GM13977 (cell line): ENCODE measurements at regions not wholly inside any gene's neighbourhood (a gene's known extent, or its start where the extent isn't known, plus 50 kb on each side); places are given as distances from the start of the nearest gene placed in this dataset.

ENCODE experiments used
- DNase-seq: peaks from one replicate; pipeline ENCODE4 v3.0.0; 2012; ENCODE audit warnings: low spot score
- CTCF ChIP-seq: IDR thresholded peaks from 2 replicates; pipeline ENCODE4 v1.5.1; 2012; ENCODE audit warnings: mild to moderate bottlenecking, control low read depth; ENCODE audit not compliant: insufficient read depth; ENCODE audit errors: extremely low read depth, missing control alignments
- in situ Hi-C: fragments of 300-500 bp; cut with MboI; formaldehyde crosslinking; loops from one replicate; pipeline ENCODE4 v1.12.0; 2022; ENCODE audit warnings: low sequenced_read_pairs, low pct_unique_long_range_greater_than_20kb, mixed read lengths, inconsistent platforms; ENCODE audit not compliant: unreplicated experiment

- in situ Hi-C loops: no loop called here
- no peak for DNase-seq
- no peak for TF ChIP-seq CTCF
These were observed 140.6 kb downstream of the VAPA start for GRCh38 chr18:10054366-10054765.

GRCh38 chr18:10055125-10055750, 141.4 kb downstream of the VAPA start:
- no peak for TF ChIP-seq CTCF
- no peak for DNase-seq
- in situ Hi-C loops: no loop called here

- in situ Hi-C loops: no loop called here
- DNase-seq: no peak
- no peak for TF ChIP-seq CTCF
These were observed 142.7 kb downstream of the VAPA start for GRCh38 chr18:10056506-10056905.

GRCh38 chr18:10057401-10057893, 143.6 kb downstream of the VAPA start:
- in situ Hi-C loops: no loop called here
- no peak for DNase-seq
- TF ChIP-seq CTCF: no peak

- DNase-seq: no peak
- no peak for TF ChIP-seq CTCF
- in situ Hi-C loops: no loop called here
These were observed 144.3 kb downstream of the VAPA start for GRCh38 chr18:10057894-10058791.

- no peak for DNase-seq
- TF ChIP-seq CTCF: no peak
- in situ Hi-C loops: no loop called here
These were observed 146.0 kb downstream of the VAPA start for GRCh38 chr18:10059610-10060468.
